ENCODE measurements at regions not wholly inside any gene's neighbourhood (a gene's known extent, or its start where the extent isn't known, plus 50 kb on each side); places are given as distances from the start of the nearest gene placed in this dataset.
"Not testable (repeated sequence)": the region's sequence is repeated elsewhere in the genome, so short reads cannot be mapped to it uniquely, and the experiment has no call there.

GRCh38 chr18:75691483-75691882 lies 264.0 kb upstream of the SMIM21 start:
- no peak for DNase-seq (ENCODE audit: low read depth in 1 of 2, low spot score in 1 of 2)

- DNase-seq (ENCODE audit: low read depth in 1 of 2, low spot score in 1 of 2), result not testable (repeated sequence)
Measured at GRCh38 chr18:75690283-75690682, 262.8 kb upstream of the SMIM21 start.

GRCh38 chr18:75687626-75688025 lies 260.1 kb upstream of the SMIM21 start:
- no peak for DNase-seq (ENCODE audit: low read depth in 1 of 2, low spot score in 1 of 2)

GRCh38 chr18:75683426-75683825 lies 255.9 kb upstream of the SMIM21 start:
- no peak for DNase-seq (ENCODE audit: low read depth in 1 of 2, low spot score in 1 of 2)

- DNase-seq (ENCODE audit: low read depth in 1 of 2, low spot score in 1 of 2), result no peak
Measured at GRCh38 chr18:75681538-75682115, 254.1 kb upstream of the SMIM21 start.

GRCh38 chr18:75679331-75679730 lies 251.8 kb upstream of the SMIM21 start:
- no peak for DNase-seq (ENCODE audit: low read depth in 1 of 2, low spot score in 1 of 2)

- no peak for DNase-seq (ENCODE audit: low read depth in 1 of 2, low spot score in 1 of 2)
Measured at GRCh38 chr18:75678627-75679026, 251.1 kb upstream of the SMIM21 start.

GRCh38 chr18:75677696-75678455 lies 250.4 kb upstream of the SMIM21 start:
- DNase-seq (ENCODE audit: low read depth in 1 of 2, low spot score in 1 of 2), result no peak

- DNase-seq (ENCODE audit: low read depth in 1 of 2, low spot score in 1 of 2), result no peak
Measured at GRCh38 chr18:75660932-75661331, 233.4 kb upstream of the SMIM21 start.

- DNase-seq (ENCODE audit: low read depth in 1 of 2, low spot score in 1 of 2), result no peak
Measured at GRCh38 chr18:75659535-75660023, 232.1 kb upstream of the SMIM21 start.

- no peak for DNase-seq (ENCODE audit: low read depth in 1 of 2, low spot score in 1 of 2)
Measured at GRCh38 chr18:75658330-75658729, 230.8 kb upstream of the SMIM21 start.

- DNase-seq (ENCODE audit: low read depth in 1 of 2, low spot score in 1 of 2), result no peak
Measured at GRCh38 chr18:75656563-75657247, 229.2 kb upstream of the SMIM21 start.

- DNase-seq (ENCODE audit: low read depth in 1 of 2, low spot score in 1 of 2), result no peak
Measured at GRCh38 chr18:75656035-75656434, 228.5 kb upstream of the SMIM21 start.

GRCh38 chr18:75654851-75655751 lies 227.6 kb upstream of the SMIM21 start:
- no peak for DNase-seq (ENCODE audit: low read depth in 1 of 2, low spot score in 1 of 2)

- DNase-seq (ENCODE audit: low read depth in 1 of 2, low spot score in 1 of 2), result no peak
Measured at GRCh38 chr18:75654386-75654785, 226.9 kb upstream of the SMIM21 start.

- DNase-seq (ENCODE audit: low read depth in 1 of 2, low spot score in 1 of 2), result no peak
Measured at GRCh38 chr18:75652528-75652927, 225.0 kb upstream of the SMIM21 start.

- DNase-seq (ENCODE audit: low read depth in 1 of 2, low spot score in 1 of 2), result no peak
Measured at GRCh38 chr18:75644871-75645270, 217.4 kb upstream of the SMIM21 start.

GRCh38 chr18:75643083-75643482 lies 215.6 kb upstream of the SMIM21 start:
- no peak for DNase-seq (ENCODE audit: low read depth in 1 of 2, low spot score in 1 of 2)

GRCh38 chr18:75639472-75639831 lies 211.9 kb upstream of the SMIM21 start:
- DNase-seq (ENCODE audit: low read depth in 1 of 2, low spot score in 1 of 2), result no peak

GRCh38 chr18:75638776-75639471 lies 211.4 kb upstream of the SMIM21 start:
- no peak for DNase-seq (ENCODE audit: low read depth in 1 of 2, low spot score in 1 of 2)
